Transverse colon (tissue), 3 donors: ENCODE measurements at regions not wholly inside any gene's neighbourhood (a gene's known extent, or its start where the extent isn't known, plus 50 kb on each side); places are given as distances from the start of the nearest gene placed in this dataset.

Source experiments
- CTCF ChIP-seq, 5 experiments: fragments of 200-600 bp in 3 of 5; fragments of 450-650 bp in 2 of 5; sonication (generic) in 3 of 5; IDR thresholded peaks; 1 replicate in 2 of 5; 2 replicates in 3 of 5; pipeline ENCODE4 v1.5.1; 2016 to 2017; ENCODE audit warnings: antibody characterized with exemption in 5 of 5, inconsistent platforms in 3 of 5, mild to moderate bottlenecking in 2 of 5, moderate library complexity in 1 of 5
- EP300 ChIP-seq: sonication (generic); formaldehyde crosslinking; IDR thresholded peaks from one replicate; pipeline ENCODE4 v1.6.1; 2017; ENCODE audit warnings: antibody characterized with exemption, low read depth
- POLR2A ChIP-seq: fragments of 450-650 bp; IDR thresholded peaks from one replicate; pipeline ENCODE4 v1.6.1; 2016; ENCODE audit warnings: antibody characterized with exemption, mild to moderate bottlenecking, moderate library complexity

- TF ChIP-seq EP300 = no peak
- no peak for TF ChIP-seq CTCF (IDR thresholded peaks at IDR 0.05)
- TF ChIP-seq POLR2A = no peak
Measured at GRCh38 chr2:144253743-144254142, 266.2 kb downstream of the ZEB2 start.
